Upper lobe of left lung (tissue), 4 donors: ENCODE measurements at regions not wholly inside any gene's neighbourhood (a gene's known extent, or its start where the extent isn't known, plus 50 kb on each side); places are given as distances from the start of the nearest gene placed in this dataset.

Experiments used
- EP300 ChIP-seq, 4 donors: sonication (generic); formaldehyde crosslinking; IDR thresholded peaks; one replicate each; pipeline ENCODE4 v1.5.1; 2017; ENCODE audit warnings: antibody characterized with exemption in 4 of 4, control low read depth in 2 of 4
- POLR2A ChIP-seq, 4 donors: fragments of 450-650 bp; IDR thresholded peaks; one replicate each; pipeline ENCODE4 v1.5.1; 2016 to 2017; ENCODE audit warnings: antibody characterized with exemption in 4 of 4, mild to moderate bottlenecking in 2 of 4
- POLR2AphosphoS5 ChIP-seq, 2 donors: sonication (generic); formaldehyde crosslinking; IDR thresholded peaks; one replicate each; pipeline ENCODE4 v1.5.1; 2017; ENCODE audit warnings: antibody characterized with exemption in 2 of 2
- TF ChIP-seq, protein P1 (sequence below), 6 experiments: fragments of 450-650 bp in 4 of 6; fragments of 200-600 bp in 2 of 6; sonication (generic) in 2 of 6; IDR thresholded peaks; one replicate each; pipeline ENCODE4 v1.5.1; 2016 to 2019; ENCODE audit warnings: antibody characterized with exemption in 6 of 6

DNA sequence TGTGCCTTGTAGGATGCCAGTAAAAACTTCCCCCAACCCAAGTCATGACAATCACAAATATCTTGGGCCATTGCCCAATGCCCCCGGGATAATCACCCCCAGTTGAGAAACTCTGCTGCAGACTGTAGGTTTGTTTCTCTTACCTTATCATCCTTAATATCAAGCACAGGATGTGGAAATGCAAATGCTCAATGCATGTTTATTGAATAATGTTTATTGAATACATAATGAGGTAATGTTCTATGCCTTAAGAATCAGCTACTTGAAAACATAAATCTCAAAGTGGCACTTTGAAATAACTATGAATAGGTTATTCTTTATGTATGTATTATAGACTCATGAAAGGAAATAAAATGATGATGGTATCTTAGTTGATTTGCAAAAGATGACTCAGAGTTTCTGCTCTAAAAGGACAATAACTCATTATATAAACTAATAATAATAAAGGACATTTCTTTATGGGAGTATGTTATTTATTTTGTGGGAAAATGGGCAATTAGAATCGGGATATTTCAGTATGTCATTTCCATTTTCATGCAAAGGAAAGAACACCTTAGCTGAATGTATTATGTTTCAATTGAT, 414.2 kb downstream of the EFNB2 start:
- TF ChIP-seq, protein P1, sequence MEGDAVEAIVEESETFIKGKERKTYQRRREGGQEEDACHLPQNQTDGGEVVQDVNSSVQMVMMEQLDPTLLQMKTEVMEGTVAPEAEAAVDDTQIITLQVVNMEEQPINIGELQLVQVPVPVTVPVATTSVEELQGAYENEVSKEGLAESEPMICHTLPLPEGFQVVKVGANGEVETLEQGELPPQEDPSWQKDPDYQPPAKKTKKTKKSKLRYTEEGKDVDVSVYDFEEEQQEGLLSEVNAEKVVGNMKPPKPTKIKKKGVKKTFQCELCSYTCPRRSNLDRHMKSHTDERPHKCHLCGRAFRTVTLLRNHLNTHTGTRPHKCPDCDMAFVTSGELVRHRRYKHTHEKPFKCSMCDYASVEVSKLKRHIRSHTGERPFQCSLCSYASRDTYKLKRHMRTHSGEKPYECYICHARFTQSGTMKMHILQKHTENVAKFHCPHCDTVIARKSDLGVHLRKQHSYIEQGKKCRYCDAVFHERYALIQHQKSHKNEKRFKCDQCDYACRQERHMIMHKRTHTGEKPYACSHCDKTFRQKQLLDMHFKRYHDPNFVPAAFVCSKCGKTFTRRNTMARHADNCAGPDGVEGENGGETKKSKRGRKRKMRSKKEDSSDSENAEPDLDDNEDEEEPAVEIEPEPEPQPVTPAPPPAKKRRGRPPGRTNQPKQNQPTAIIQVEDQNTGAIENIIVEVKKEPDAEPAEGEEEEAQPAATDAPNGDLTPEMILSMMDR (IDR thresholded peaks at IDR 0.05): no peak
- no peak for TF ChIP-seq POLR2AphosphoS5 (IDR thresholded peaks at IDR 0.05)
- no peak for TF ChIP-seq POLR2A (IDR thresholded peaks at IDR 0.05)
- TF ChIP-seq EP300 (IDR thresholded peaks at IDR 0.05): no peak
